ENCODE measurements at regions not wholly inside any gene's neighbourhood (a gene's known extent, or its start where the extent isn't known, plus 50 kb on each side); places are given as distances from the start of the nearest gene placed in this dataset.

DNA sequence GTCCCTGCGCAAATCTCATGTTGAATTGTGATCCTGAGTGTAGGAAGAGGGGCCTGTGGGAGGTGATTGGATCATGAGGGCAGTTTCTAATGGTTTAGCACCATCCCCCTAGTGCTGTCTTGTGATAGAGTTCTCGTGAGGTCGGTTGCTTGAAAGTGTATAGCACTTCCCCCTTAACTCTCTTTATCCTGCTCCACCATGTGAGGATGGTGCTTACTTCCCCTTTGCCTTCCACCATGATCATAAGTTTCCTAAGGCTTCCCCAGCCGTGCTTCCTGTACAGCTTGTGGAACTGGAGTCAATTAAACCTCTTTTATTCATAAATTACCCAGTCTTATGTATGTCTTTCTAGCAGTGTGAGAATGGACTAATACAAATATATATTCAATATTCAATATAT lies 303.7 kb upstream of the SEL1L start:
- Mint-ChIP-seq H3K4me1 (ENCODE audit: low read depth) (no peaks in the 10 kb centered on the region), H3K9me3 (peaks cover 3 to 7% of the 10 kb centered on the region in 2 donors), H3K4me3 (no peak overlapping the region), H3K36me3 (ENCODE audit: insufficient read depth in 2 of 2) (peaks cover 0 to 1% of the 10 kb centered on the region in 2 donors), H3K27ac (no peak overlapping the region), H3K27me3 (ENCODE audit: low read depth) (no peaks in the 10 kb centered on the region)
- DNase-seq: no peak
- no peak for ATAC-seq (replicated peaks in 1 of 2)

DNA sequence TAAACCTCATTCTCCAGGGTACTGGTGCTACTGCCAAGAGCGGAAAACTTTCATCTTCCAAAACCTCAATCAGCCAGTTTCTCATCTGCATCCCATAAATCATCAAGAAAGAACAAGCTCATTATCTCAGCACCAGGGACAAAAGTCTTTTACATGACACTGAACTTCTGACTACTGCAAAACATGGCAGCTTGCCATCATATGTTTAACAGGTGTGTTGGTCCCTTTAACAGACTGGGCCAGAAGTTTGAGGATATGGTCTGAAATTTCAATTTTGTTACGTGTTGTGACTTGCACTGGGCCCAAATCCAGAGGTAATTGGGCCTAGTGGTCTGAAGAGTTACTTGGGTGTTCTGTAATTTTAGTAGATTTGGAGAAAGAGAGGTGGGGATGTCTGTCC lies 305.4 kb upstream of the SEL1L start:
- H3K27ac Mint-ChIP-seq: no peak overlapping the region
- no peaks in the 10 kb centered on the region for H3K27me3 Mint-ChIP-seq (ENCODE audit: low read depth)
- peaks cover 4 to 5% of the 10 kb centered on the region in 2 donors for H3K9me3 Mint-ChIP-seq
- ATAC-seq (replicated peaks in 1 of 2) (no peak), DNase-seq (no peak)
- H3K4me1 Mint-ChIP-seq (ENCODE audit: low read depth): no peaks in the 10 kb centered on the region
- peaks cover 0 to 3% of the 10 kb centered on the region in 2 donors for H3K36me3 Mint-ChIP-seq (ENCODE audit: insufficient read depth in 2 of 2)
- H3K4me3 Mint-ChIP-seq: no peak overlapping the region

DNA sequence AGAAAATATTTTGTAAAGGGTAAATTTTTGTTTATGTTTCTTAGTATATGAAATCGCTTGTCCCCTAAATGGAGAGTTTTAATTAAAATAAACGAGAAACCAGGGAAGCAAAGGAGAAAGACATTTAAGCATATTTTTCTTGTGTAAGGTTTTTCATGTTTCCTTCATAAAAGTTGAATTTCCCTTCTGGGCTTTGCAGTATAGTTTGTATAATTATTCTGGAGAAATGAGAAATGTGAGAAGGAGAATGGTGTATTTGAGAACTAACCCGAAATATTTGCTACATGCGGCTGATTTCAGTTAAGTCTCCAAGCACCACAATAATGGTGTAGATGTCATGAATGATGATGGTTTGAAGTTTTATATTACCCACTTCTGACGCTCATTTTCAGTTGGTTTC lies 307.7 kb upstream of the SEL1L start:
- Mint-ChIP-seq H3K4me1 (ENCODE audit: low read depth) (no peaks in the 10 kb centered on the region), H3K27ac (no peak overlapping the region), H3K9me3 (peaks cover 7% of the 10 kb centered on the region in 2 donors), H3K36me3 (ENCODE audit: insufficient read depth in 2 of 2) (peaks cover 0 to 1% of the 10 kb centered on the region in 2 donors), H3K27me3 (ENCODE audit: low read depth) (no peaks in the 10 kb centered on the region), H3K4me3 (no peak overlapping the region)
- ATAC-seq (replicated peaks in 1 of 2) (no peak), DNase-seq (no peak)

DNA sequence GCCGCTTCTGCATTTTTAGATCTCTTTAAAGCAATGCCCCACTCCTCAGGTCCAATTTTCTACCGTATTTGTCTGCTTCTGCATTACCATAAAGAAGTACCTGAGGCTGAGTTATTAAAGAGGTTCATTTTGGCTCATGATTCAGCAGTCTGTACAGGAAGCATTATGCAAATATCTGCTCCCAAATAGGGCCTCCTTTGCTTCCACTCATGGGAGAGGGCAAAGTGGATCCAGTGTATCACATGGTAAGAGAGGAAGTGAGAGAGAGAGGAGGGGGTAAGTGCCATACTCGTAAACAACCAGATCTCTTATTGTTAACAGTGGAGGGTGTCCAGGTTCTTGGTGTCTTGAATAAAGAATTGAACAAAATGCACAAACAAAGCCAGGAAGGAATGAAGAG lies 316.1 kb upstream of the SEL1L start:
- ATAC-seq (replicated peaks in 1 of 2): no peak
- no peak overlapping the region for H3K4me3 Mint-ChIP-seq
- no peak for DNase-seq
- H3K4me1 Mint-ChIP-seq (ENCODE audit: low read depth): no peaks in the 10 kb centered on the region
- peaks cover 0 to 2% of the 10 kb centered on the region in 2 donors for H3K36me3 Mint-ChIP-seq (ENCODE audit: insufficient read depth in 2 of 2)
- peaks cover 12 to 16% of the 10 kb centered on the region in 2 donors for H3K9me3 Mint-ChIP-seq
- no peaks in the 10 kb centered on the region for H3K27me3 Mint-ChIP-seq (ENCODE audit: low read depth)
- H3K27ac Mint-ChIP-seq: no peak overlapping the region

DNA sequence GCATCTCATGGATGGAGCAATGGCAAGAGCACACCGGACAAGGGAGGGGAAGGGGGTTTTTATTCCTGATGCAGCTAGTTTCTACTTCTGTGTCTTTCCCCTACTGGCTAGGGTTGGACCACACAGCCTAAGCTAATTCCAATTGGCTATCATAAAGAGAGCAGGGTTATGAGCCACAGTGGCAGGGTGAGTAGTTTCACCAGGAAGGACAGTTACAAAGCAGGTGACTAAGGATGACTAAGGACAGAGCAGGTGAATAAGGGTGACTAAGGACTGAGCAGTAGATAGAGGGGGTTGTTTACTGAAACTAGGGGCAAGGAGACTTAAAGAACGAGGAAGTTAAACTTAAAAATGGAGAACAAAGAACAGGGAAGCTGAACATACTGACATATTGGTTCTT lies 321.4 kb upstream of the SEL1L start:
- H3K27ac Mint-ChIP-seq: no peak overlapping the region
- H3K4me3 Mint-ChIP-seq: no peak overlapping the region
- no peaks in the 10 kb centered on the region for H3K4me1 Mint-ChIP-seq (ENCODE audit: low read depth)
- no peaks in the 10 kb centered on the region for H3K27me3 Mint-ChIP-seq (ENCODE audit: low read depth)
- ATAC-seq (replicated peaks in 1 of 2) (no peak), DNase-seq (no peak)
- peaks cover 12 to 13% of the 10 kb centered on the region in 2 donors for H3K9me3 Mint-ChIP-seq
- H3K36me3 Mint-ChIP-seq (ENCODE audit: insufficient read depth in 2 of 2): peaks cover 0 to 8% of the 10 kb centered on the region in 2 donors

DNA sequence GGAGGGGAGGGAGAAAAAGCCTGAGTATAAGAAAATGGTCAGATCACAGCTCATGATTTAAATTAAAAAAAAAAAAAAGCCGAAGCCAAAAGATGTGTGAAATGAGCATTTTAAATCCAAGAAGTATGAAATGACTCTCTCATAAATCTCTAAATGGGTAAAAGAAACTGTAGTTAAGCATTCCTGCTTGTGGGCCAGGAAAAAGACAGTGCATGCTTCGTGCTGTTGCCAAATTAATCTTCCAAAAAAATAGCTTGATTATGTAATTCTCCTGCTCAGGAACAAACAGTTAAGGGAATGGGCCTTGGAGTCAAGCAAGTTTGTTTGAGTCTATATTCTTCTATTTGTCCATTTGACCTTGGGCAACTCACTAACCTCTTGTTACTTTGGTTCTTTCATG lies 325.4 kb upstream of the SEL1L start:
- ATAC-seq (replicated peaks in 1 of 2): no peak
- no peak for DNase-seq
- no peak overlapping the region for H3K27ac Mint-ChIP-seq
- no peak overlapping the region for H3K4me3 Mint-ChIP-seq
- no peaks in the 10 kb centered on the region for H3K4me1 Mint-ChIP-seq (ENCODE audit: low read depth)
- H3K27me3 Mint-ChIP-seq (ENCODE audit: low read depth): no peaks in the 10 kb centered on the region
- H3K36me3 Mint-ChIP-seq (ENCODE audit: insufficient read depth in 2 of 2): peaks cover 0 to 8% of the 10 kb centered on the region in 2 donors
- H3K9me3 Mint-ChIP-seq: peaks cover 9 to 13% of the 10 kb centered on the region in 2 donors

DNA sequence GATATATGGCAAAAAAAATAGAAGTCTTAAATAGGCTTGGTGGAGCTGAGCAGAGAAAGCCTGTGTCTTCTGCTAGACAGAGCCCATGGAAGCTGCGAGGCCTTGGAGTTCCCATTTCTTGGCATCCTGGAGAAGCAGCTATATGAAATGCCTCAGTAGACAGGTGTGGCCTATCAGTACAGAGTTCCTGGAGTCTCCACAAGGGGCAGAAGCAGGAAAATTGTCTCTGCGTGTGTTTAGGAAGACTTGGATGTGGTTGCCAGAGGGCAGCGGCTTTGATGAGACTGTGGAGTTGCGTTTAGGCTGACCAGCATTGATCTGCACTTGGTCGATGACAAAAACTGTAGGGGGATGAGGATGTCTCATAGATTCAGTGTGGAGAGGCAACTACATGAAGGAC lies 334.5 kb upstream of the SEL1L start:
- Mint-ChIP-seq H3K36me3 (ENCODE audit: insufficient read depth in 2 of 2) (no peaks in the 10 kb centered on the region), H3K4me1 (ENCODE audit: low read depth) (no peaks in the 10 kb centered on the region), H3K9me3 (peaks cover 4 to 8% of the 10 kb centered on the region in 2 donors), H3K27ac (no peak overlapping the region), H3K27me3 (ENCODE audit: low read depth) (no peaks in the 10 kb centered on the region), H3K4me3 (no peak overlapping the region)
- no peak for DNase-seq
- no peak for ATAC-seq (replicated peaks in 1 of 2)

DNA sequence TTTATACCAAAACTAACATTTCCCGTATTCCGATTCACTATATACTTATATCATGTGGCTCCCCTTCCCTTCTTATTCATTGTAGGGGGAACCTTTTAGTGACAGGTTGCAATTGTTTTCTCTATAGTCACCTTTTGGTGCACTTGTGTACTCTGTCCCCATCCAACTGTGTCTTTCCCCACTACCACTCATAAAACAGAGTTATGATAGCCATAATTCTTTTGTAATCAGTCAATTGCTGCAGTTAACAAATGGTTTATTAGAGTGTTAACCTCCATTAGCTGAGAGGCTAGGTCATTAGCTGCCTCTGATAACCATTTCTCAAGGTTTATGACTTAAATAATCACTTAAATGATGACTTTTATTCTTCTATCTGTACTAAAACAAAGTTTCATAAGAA lies 338.1 kb upstream of the SEL1L start:
- H3K9me3 Mint-ChIP-seq: peaks cover 6 to 7% of the 10 kb centered on the region in 2 donors
- H3K4me3 Mint-ChIP-seq: no peak overlapping the region
- no peaks in the 10 kb centered on the region for H3K27me3 Mint-ChIP-seq (ENCODE audit: low read depth)
- no peaks in the 10 kb centered on the region for H3K4me1 Mint-ChIP-seq (ENCODE audit: low read depth)
- DNase-seq: no peak
- no peak for ATAC-seq (replicated peaks in 1 of 2)
- H3K27ac Mint-ChIP-seq: no peak overlapping the region
- no peaks in the 10 kb centered on the region for H3K36me3 Mint-ChIP-seq (ENCODE audit: insufficient read depth in 2 of 2)

DNA sequence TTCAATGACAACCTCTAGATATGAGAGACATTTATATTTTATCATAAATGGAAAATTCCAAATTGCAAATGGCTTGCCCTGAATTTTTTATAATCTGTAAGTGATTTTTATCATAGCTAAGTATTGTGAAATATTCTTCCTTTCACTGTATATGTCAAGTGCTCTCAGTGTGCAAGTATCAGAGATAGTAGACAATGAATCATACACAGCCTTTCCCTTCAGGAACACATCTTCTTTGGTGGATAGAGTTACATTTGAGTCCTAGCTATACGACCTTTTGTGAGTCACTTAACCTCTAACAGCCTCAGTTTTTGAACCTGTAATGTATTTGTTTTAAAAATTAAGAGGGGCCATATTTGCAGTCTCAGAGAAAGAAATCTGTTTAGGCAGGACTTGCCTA lies 350.7 kb upstream of the SEL1L start:
- DNase-seq (no peak), ATAC-seq (replicated peaks in 1 of 2) (no peak)
- Mint-ChIP-seq H3K9me3 (peaks cover 2% of the 10 kb centered on the region in 2 donors), H3K4me1 (ENCODE audit: low read depth) (no peaks in the 10 kb centered on the region), H3K4me3 (no peak overlapping the region), H3K27ac (no peak overlapping the region), H3K27me3 (ENCODE audit: low read depth) (no peaks in the 10 kb centered on the region), H3K36me3 (ENCODE audit: insufficient read depth in 2 of 2) (no peaks in the 10 kb centered on the region)

DNA sequence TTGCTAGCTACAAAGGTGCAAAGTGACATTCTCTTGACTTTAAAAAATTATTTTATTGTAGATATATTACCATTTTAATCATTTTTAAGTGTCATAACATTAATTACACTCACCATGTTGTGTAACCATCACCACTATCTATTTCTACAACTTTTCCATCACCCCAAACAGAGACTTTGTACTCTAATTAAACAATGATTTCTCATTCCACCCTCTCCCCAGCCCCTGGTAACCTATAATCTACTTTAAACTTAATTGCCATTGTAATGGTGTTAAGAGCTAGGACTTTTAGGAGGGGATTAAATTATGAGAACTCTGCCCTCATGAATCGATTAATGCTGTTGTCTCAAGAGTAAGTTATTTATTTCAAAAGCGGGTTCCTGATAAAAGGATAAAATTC lies 352.9 kb upstream of the SEL1L start:
- no peaks in the 10 kb centered on the region for H3K4me1 Mint-ChIP-seq (ENCODE audit: low read depth)

DNA sequence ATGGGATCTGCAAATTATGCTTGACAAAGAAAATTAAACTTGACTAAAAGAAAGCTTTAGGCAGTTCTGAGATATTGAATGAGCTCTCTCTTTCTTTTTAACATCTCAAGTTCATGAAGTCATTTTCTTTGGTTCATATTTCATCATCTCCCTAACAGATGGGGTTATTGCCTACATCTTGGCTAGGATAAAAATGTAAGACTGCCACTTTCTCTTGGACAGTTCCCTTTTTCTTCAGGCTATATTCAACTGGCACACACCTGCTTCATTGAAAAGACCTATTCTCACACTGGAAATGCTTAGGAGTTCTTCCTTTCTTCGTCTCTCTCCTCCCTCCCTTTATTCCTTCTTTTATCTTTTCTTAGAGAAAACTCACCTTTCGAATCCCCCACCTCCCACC lies 355.9 kb upstream of the SEL1L start:
- no peak for ATAC-seq (replicated peaks in 1 of 2)
- no peaks in the 10 kb centered on the region for H3K27me3 Mint-ChIP-seq (ENCODE audit: low read depth)

More for the DNA sequence above, 352.9 kb upstream of the SEL1L start:
- Mint-ChIP-seq H3K36me3 (ENCODE audit: insufficient read depth in 2 of 2) (no peaks in the 10 kb centered on the region), H3K27me3 (ENCODE audit: low read depth) (no peaks in the 10 kb centered on the region), H3K9me3 (peaks cover 2 to 4% of the 10 kb centered on the region in 2 donors), H3K4me3 (no peak overlapping the region), H3K27ac (no peak overlapping the region)
- no peak for DNase-seq
- no peak for ATAC-seq (replicated peaks in 1 of 2)

DNA sequence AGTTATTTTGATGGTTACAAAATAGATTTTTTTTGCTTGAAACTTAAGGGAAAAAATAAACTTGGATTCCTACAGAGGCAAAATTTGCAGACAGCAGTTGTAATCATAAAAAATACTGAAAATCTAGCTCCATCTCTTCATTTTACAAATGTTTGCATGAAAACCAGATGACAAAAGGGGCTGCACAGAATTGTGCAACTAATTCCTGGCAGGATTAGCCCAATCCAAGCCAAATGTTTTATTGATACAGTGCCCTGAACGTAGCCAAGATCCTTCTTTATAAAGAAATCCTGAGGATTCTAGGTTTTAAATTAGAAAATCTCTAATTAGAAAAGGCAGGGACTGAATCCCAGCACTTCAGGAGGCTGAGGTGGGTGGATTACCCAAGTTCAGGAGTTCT lies 356.4 kb upstream of the SEL1L start:
- H3K4me1 Mint-ChIP-seq (ENCODE audit: low read depth): no peaks in the 10 kb centered on the region
- DNase-seq: no peak
- H3K36me3 Mint-ChIP-seq (ENCODE audit: insufficient read depth in 2 of 2): no peaks in the 10 kb centered on the region
- no peak overlapping the region for H3K27ac Mint-ChIP-seq
- H3K4me3 Mint-ChIP-seq: no peak overlapping the region
- ATAC-seq (replicated peaks in 1 of 2): no peak
- H3K9me3 Mint-ChIP-seq: peaks cover 3 to 9% of the 10 kb centered on the region in 2 donors
- H3K27me3 Mint-ChIP-seq (ENCODE audit: low read depth): no peaks in the 10 kb centered on the region

More for the DNA sequence above, 355.9 kb upstream of the SEL1L start:
- Mint-ChIP-seq H3K9me3 (peaks cover 3 to 9% of the 10 kb centered on the region in 2 donors), H3K27ac (no peak overlapping the region), H3K36me3 (ENCODE audit: insufficient read depth in 2 of 2) (no peaks in the 10 kb centered on the region), H3K4me3 (no peak overlapping the region), H3K4me1 (ENCODE audit: low read depth) (no peaks in the 10 kb centered on the region)
- no peak for DNase-seq

DNA sequence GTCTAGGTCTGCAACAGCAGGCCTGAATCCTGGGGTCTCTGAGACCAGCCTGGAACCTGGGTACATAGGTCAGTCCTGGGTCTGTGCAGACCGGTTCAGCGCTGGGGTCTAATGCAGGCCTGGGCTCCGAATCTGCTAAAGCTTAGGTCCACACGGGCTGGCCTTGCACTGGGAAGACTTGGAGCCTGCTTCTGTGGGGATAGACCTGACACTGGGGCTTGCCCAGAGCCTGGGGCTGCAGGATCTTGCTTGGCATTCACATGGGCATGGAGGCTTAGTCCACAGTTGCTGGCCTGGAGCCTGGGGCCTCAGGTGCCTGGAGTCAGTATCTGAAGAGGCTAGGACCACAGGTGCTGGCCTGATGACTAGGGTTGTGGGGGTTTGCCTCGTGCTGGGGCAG lies 369.8 kb upstream of the SEL1L start:
- Mint-ChIP-seq H3K9me3 (peaks cover 14 to 18% of the 10 kb centered on the region in 2 donors), H3K4me1 (ENCODE audit: low read depth) (no peaks in the 10 kb centered on the region), H3K27ac (no peak overlapping the region), H3K4me3 (no peak overlapping the region), H3K36me3 (ENCODE audit: insufficient read depth in 2 of 2) (peaks cover 0 to 2% of the 10 kb centered on the region in 2 donors), H3K27me3 (ENCODE audit: low read depth) (no peaks in the 10 kb centered on the region)
- no peak for DNase-seq
- ATAC-seq (replicated peaks in 1 of 2): no peak

DNA sequence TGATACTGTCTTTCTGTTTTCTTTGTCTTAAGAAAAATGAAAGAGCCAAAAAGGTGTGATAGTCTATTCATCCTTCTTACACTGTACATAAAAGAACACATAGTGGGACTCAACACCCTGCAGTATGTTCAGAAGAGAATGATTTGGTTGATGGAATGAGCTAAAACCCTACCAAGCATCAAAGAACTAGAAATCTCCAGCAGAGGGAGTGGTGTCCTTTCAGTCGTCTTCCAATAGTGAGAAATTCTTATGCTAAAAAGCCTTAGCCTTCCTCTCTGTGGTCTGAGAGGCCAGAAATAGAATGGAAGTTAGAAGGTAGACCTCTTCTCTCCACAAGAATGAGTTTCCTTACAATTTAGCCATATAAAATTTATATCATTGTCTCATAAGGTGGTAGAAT lies 393.4 kb upstream of the SEL1L start:
- H3K27ac Mint-ChIP-seq: no peak overlapping the region
- H3K4me1 Mint-ChIP-seq (ENCODE audit: low read depth): no peaks in the 10 kb centered on the region
- no peaks in the 10 kb centered on the region for H3K27me3 Mint-ChIP-seq (ENCODE audit: low read depth)
- no peak for ATAC-seq (replicated peaks in 1 of 2)
- peaks cover 0 to 1% of the 10 kb centered on the region in 2 donors for H3K36me3 Mint-ChIP-seq (ENCODE audit: insufficient read depth in 2 of 2)
- no peak overlapping the region for H3K4me3 Mint-ChIP-seq
- H3K9me3 Mint-ChIP-seq: no peaks in the 10 kb centered on the region
- no peak for DNase-seq

Measured in activated T-cell treated with anti-CD3 and anti-CD28 coated beads, Interleukin-2, amount 50 U/mL, for 72 hours (primary cell).